ENCODE measurements at regions not wholly inside any gene's neighbourhood (a gene's known extent, or its start where the extent isn't known, plus 50 kb on each side); places are given as distances from the start of the nearest gene placed in this dataset.

DNA sequence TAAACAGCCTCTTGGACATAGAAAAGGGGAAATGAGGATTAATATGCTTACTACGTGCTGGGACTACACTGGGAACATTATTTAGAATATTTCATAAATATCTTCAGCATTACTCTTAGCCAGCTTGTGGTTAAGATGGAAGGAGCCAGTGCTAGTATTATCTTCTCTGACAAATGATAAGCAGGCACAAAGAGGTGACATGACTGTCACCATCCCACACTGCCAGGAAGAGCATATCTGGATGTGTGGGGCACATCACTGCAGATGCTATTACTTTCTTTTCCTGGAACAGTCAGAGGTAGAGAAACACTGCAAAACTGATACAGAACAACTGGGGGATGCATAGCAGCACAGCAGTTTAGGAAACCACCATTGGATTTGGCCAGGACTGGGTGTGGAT lies 281.0 kb upstream of the TNC start:
- Mint-ChIP-seq H3K4me1 (peaks cover 63% of the 10 kb centered on the region), H3K36me3 (ENCODE audit: low read depth) (peaks cover 7% of the 10 kb centered on the region)

GRCh38 chr9:115400796-115401195 lies 282.8 kb upstream of the TNC start:
- no peak for DNase-seq
- H3K27me3 Mint-ChIP-seq (ENCODE audit: insufficient read depth) = no peaks in the 10 kb centered on the region
- H3K9me3 Mint-ChIP-seq = peaks cover 12% of the 10 kb centered on the region
- H3K4me1 Mint-ChIP-seq = peaks cover 50% of the 10 kb centered on the region
- peaks cover 22% of the 10 kb centered on the region for H3K4me1 ChIP-seq (ENCODE audit: control insufficient read depth, insufficient read depth, low read length)
- no peaks in the 10 kb centered on the region for H3K27me3 ChIP-seq (ENCODE audit: control insufficient read depth, insufficient read depth, low read length, poor library complexity, severe bottlenecking)
- H3K9ac ChIP-seq (ENCODE audit: extremely low read depth, low read length, poor library complexity, severe bottlenecking) = no peak overlapping the region
- 93 to 97% methylated on average over 3 of the region's 3 CpGs for WGBS, 2 experiments (ENCODE audit: insufficient coverage in 1 of 2, insufficient read length in 1 of 2)
- no peak overlapping the region for H3K4me3 Mint-ChIP-seq
- peaks cover 7% of the 10 kb centered on the region for H3K36me3 Mint-ChIP-seq (ENCODE audit: low read depth)
- no peak for TF ChIP-seq CTCF (conservative IDR thresholded peaks at IDR 0.05)
- H3K27ac Mint-ChIP-seq = no peak overlapping the region
- peaks cover 11% of the 10 kb centered on the region for H3K9me3 ChIP-seq (ENCODE audit: control insufficient read depth, low read length)
- H3K27ac ChIP-seq (ENCODE audit: low read depth, low read length) = no peak overlapping the region
- no peaks in the 10 kb centered on the region for H3K36me3 ChIP-seq (ENCODE audit: control insufficient read depth, insufficient read depth, low read length)
- no peak overlapping the region for H3K4me3 ChIP-seq (ENCODE audit: low read length)

More for the DNA sequence above, 281.0 kb upstream of the TNC start:
- H3K36me3 ChIP-seq (ENCODE audit: control insufficient read depth, insufficient read depth, low read length) = no peaks in the 10 kb centered on the region
- no peak overlapping the region for H3K9ac ChIP-seq (ENCODE audit: extremely low read depth, low read length, poor library complexity, severe bottlenecking)
- H3K27me3 ChIP-seq (ENCODE audit: control insufficient read depth, insufficient read depth, low read length, poor library complexity, severe bottlenecking) = no peaks in the 10 kb centered on the region
- peaks cover 11% of the 10 kb centered on the region for H3K9me3 ChIP-seq (ENCODE audit: control insufficient read depth, low read length)
- no peak for TF ChIP-seq CTCF (conservative IDR thresholded peaks at IDR 0.05)
- Mint-ChIP-seq H3K9me3 (peaks cover 12% of the 10 kb centered on the region), H3K4me3 (no peak overlapping the region), H3K27ac (no peak overlapping the region), H3K27me3 (ENCODE audit: insufficient read depth) (no peaks in the 10 kb centered on the region)
- no peak for DNase-seq
- peaks cover 35% of the 10 kb centered on the region for H3K4me1 ChIP-seq (ENCODE audit: control insufficient read depth, insufficient read depth, low read length)
- no peak overlapping the region for H3K27ac ChIP-seq (ENCODE audit: low read depth, low read length)
- WGBS, 2 experiments (ENCODE audit: insufficient coverage in 1 of 2, insufficient read length in 1 of 2) = 100% methylated on average over 1 of the region's 1 CpG; no CpG with 5 or more reads in 1 of the 2 experiments
- no peak overlapping the region for H3K4me3 ChIP-seq (ENCODE audit: low read length)

DNA sequence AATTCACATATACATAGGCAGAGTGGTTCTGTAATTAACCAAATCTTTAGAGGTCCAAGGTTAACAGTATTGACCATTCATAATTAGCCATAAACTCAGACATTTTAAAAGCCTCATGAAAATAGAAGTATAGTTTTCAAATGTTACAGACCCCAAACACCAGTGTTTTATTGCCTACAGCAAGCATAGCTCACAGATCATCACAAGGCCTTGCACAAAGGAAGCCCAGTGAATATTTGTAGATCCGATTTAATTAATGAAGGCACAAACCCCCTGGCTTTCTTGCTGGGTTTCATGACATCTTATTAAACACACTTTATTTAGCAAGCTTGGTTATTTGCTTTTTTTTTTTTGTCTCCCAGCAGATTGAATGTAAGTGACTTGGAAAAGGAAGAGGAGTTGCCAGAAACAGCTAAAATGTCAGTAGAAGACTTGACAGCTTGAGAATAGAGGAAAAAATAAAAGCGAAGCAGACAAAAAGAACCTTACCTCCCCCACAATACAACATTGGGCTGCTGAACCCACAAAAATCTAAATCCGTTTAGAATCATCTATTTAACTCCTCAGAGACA lies 283.9 kb upstream of the TNC start:
- peaks cover 10% of the 10 kb centered on the region for H3K36me3 Mint-ChIP-seq (ENCODE audit: low read depth)
- no peak overlapping the region for H3K27ac Mint-ChIP-seq
- H3K4me3 ChIP-seq (ENCODE audit: low read length) = no peak overlapping the region
- H3K36me3 ChIP-seq (ENCODE audit: control insufficient read depth, insufficient read depth, low read length) = no peaks in the 10 kb centered on the region
- H3K4me1 ChIP-seq (ENCODE audit: control insufficient read depth, insufficient read depth, low read length) = peaks cover 19% of the 10 kb centered on the region
- no peak overlapping the region for H3K4me3 Mint-ChIP-seq
- H3K9me3 ChIP-seq (ENCODE audit: control insufficient read depth, low read length) = peaks cover 11% of the 10 kb centered on the region
- 95% methylated on average over 3 of the region's 3 CpGs; no CpG with 5 or more reads in 1 of the 2 experiments for WGBS, 2 experiments (ENCODE audit: insufficient coverage in 1 of 2, insufficient read length in 1 of 2)
- H3K27me3 Mint-ChIP-seq (ENCODE audit: insufficient read depth) = no peaks in the 10 kb centered on the region
- TF ChIP-seq CTCF (conservative IDR thresholded peaks at IDR 0.05) = no peak
- H3K27me3 ChIP-seq (ENCODE audit: control insufficient read depth, insufficient read depth, low read length, poor library complexity, severe bottlenecking) = no peaks in the 10 kb centered on the region
- H3K9me3 Mint-ChIP-seq = peaks cover 12% of the 10 kb centered on the region
- no peak overlapping the region for H3K27ac ChIP-seq (ENCODE audit: low read depth, low read length)
- no peak overlapping the region for H3K9ac ChIP-seq (ENCODE audit: extremely low read depth, low read length, poor library complexity, severe bottlenecking)
- peaks cover 42% of the 10 kb centered on the region for H3K4me1 Mint-ChIP-seq
- no peak for DNase-seq

All from endodermal cell (in vitro differentiated cells).